GM20000 (cell line): ENCODE measurements at regions not wholly inside any gene's neighbourhood (a gene's known extent, or its start where the extent isn't known, plus 50 kb on each side); places are given as distances from the start of the nearest gene placed in this dataset.

ENCODE experiments used
- DNase-seq: peaks from one replicate; pipeline ENCODE4 v3.0.0; 2012; ENCODE audit warnings: low spot score
- CTCF ChIP-seq: IDR thresholded peaks from 2 replicates; pipeline ENCODE4 v1.5.1; 2012; ENCODE audit warnings: mild to moderate bottlenecking, control low read depth; ENCODE audit errors: extremely low read depth, missing control alignments

- TF ChIP-seq CTCF = no peak
- no peak for DNase-seq
Measured at GRCh38 chr18:30248056-30248455, 794.5 kb downstream of the DSC3 start.

- TF ChIP-seq CTCF = no peak
- DNase-seq = no peak
Measured at GRCh38 chr18:30245766-30246455, 796.6 kb downstream of the DSC3 start.

- DNase-seq = no peak
Measured at GRCh38 chr18:30234755-30235154, 807.8 kb downstream of the DSC3 start.

GRCh38 chr18:30211112-30211511, 831.4 kb downstream of the DSC3 start:
- DNase-seq = no peak
- no peak for TF ChIP-seq CTCF

More at GRCh38 chr18:30234755-30235154, 807.8 kb downstream of the DSC3 start:
- no peak for TF ChIP-seq CTCF

- no peak for TF ChIP-seq CTCF
- no peak for DNase-seq
Measured at GRCh38 chr18:30208546-30208945, 834.0 kb downstream of the DSC3 start.

- TF ChIP-seq CTCF = no peak
Measured at GRCh38 chr18:30192216-30192615, 850.3 kb downstream of the DSC3 start.

GRCh38 chr18:30186245-30186644, 856.3 kb downstream of the DSC3 start:
- no peak for DNase-seq
- no peak for TF ChIP-seq CTCF

More at GRCh38 chr18:30192216-30192615, 850.3 kb downstream of the DSC3 start:
- no peak for DNase-seq
